Activated B cell treated with CpG ODN at 0.5 μM for 24 hours (primary cell): ENCODE measurements at regions not wholly inside any gene's neighbourhood (a gene's known extent, or its start where the extent isn't known, plus 50 kb on each side); places are given as distances from the start of the nearest gene placed in this dataset.

ENCODE experiments used
- ATAC-seq: fragments of 200-7000 bp; cut with Tn5 transposase; one replicate; pipeline ENCODE4 v1.10.0; 2021; ENCODE audit warnings: low read depth, mild to moderate bottlenecking, moderate library complexity
- CTCF ChIA-PET: fragments of 350-600 bp; sonication (Branson Sonifier 250); formaldehyde crosslinking; loops from one replicate; lab custom pipeline; 2021; ENCODE audit warnings: antibody characterized with exemption; lab: Charles Lee
- POLR2A ChIA-PET: fragments of 350-600 bp; sonication (Branson Sonifier 250); formaldehyde crosslinking; loops from one replicate; lab custom pipeline; 2021; ENCODE audit warnings: antibody characterized with exemption; lab: Charles Lee
- DNase-seq: peaks from one replicate; pipeline ENCODE4 v3.0.0; 2022
- H3K27ac Mint-ChIP-seq: one replicate; pipeline ENCODE4 v1.8.0; 2020; ENCODE audit warnings: mixed read lengths
- H3K27me3 Mint-ChIP-seq: one replicate; pipeline ENCODE4 v1.8.0; 2021; ENCODE audit warnings: mixed read lengths
- H3K36me3 Mint-ChIP-seq: one replicate; pipeline ENCODE4 v1.8.0; 2021; ENCODE audit warnings: low read depth, mixed read lengths
- H3K4me1 Mint-ChIP-seq: one replicate; pipeline ENCODE4 v1.8.0; 2021; ENCODE audit warnings: mixed read lengths
- H3K4me3 Mint-ChIP-seq: one replicate; pipeline ENCODE4 v1.8.0; 2020; ENCODE audit warnings: mild to moderate bottlenecking, mixed read lengths
- H3K9me3 Mint-ChIP-seq: one replicate; pipeline ENCODE4 v1.8.0; 2020; ENCODE audit warnings: mixed read lengths
- intact Hi-C: fragments of 100-400 bp; cut with micrococcal nuclease; formaldehyde crosslinking; loops from one replicate; pipeline ENCODE4 v1.15.1; 2024
- TF ChIP-seq, protein P1 (sequence below): fragments of 200-600 bp; IDR thresholded peaks from one replicate; pipeline ENCODE4 v1.8.0; 2022; ENCODE audit warnings: antibody characterized with exemption, mild to moderate bottlenecking

DNA sequence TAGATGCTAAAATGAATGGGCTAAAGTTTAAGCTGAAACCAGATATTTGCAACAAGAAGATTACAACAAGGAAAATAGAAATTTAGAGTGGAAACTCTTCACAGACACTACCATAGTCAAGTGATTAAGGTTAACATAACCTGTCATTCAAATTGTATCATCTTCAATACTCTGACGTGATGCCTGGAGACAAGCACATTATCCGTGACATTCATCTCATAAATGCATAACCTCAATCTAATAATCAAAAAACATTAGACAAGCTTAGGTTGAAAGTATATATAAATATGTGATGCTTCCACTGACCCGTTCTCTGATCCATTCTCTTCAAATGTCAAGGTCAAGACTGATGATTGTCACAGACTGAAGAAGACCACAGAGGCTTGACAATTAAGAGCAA lies 263.8 kb upstream of the MEOX2 start:
- no peaks in the 10 kb centered on the region for H3K36me3 Mint-ChIP-seq
- peaks cover 4% of the 10 kb centered on the region for H3K9me3 Mint-ChIP-seq
- POLR2A ChIA-PET: no interaction called here
- TF ChIP-seq, protein P1, sequence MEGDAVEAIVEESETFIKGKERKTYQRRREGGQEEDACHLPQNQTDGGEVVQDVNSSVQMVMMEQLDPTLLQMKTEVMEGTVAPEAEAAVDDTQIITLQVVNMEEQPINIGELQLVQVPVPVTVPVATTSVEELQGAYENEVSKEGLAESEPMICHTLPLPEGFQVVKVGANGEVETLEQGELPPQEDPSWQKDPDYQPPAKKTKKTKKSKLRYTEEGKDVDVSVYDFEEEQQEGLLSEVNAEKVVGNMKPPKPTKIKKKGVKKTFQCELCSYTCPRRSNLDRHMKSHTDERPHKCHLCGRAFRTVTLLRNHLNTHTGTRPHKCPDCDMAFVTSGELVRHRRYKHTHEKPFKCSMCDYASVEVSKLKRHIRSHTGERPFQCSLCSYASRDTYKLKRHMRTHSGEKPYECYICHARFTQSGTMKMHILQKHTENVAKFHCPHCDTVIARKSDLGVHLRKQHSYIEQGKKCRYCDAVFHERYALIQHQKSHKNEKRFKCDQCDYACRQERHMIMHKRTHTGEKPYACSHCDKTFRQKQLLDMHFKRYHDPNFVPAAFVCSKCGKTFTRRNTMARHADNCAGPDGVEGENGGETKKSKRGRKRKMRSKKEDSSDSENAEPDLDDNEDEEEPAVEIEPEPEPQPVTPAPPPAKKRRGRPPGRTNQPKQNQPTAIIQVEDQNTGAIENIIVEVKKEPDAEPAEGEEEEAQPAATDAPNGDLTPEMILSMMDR: no peak
- ATAC-seq (no peak), DNase-seq (no peak)
- no peaks in the 10 kb centered on the region for H3K4me1 Mint-ChIP-seq
- no peak overlapping the region for H3K27ac Mint-ChIP-seq
- intact Hi-C loops: no loop called here
- CTCF ChIA-PET: no interaction called here
- no peak overlapping the region for H3K4me3 Mint-ChIP-seq
- H3K27me3 Mint-ChIP-seq: no peaks in the 10 kb centered on the region

DNA sequence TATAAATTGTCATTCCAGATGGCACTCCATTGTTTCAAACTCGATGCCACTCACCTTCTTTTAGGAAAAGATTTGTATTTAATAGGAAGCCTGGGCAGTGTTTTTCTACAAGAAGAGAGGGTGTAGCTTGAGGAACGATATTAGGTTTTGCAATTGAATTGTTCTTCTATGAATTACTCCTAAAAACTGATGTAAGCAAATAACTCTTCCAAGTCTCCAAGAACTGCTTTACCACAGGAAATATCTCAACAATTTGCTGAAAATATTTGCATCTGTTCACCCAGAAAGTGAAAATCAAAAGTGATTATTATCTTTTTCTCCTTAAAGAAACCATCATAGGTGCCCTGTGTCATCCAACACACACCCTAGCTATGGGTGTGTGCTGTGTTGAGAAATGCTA lies 261.3 kb upstream of the MEOX2 start:
- TF ChIP-seq, protein P1: no peak
- CTCF ChIA-PET: no interaction called here

DNA sequence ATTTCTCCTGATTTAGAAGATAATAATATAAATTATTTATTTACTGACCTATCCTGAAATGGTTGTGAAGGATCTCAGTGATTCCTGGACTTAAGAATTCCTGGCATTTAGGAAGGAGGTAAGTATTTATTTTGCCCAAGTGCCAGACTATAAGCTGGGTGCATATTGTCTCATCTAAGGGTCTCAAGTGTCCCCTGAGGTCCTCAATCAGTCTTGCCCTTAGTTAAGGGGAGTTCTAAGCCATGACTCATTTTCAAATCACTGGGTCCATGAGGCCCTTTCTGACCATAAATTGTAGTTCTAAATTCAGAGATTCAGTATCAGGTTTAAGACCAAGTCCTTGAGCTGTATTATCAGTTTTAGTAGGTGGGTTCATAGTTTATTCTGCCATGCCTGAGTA lies 251.6 kb upstream of the MEOX2 start:
- no peak for DNase-seq
- intact Hi-C loops: no loop called here
- Mint-ChIP-seq H3K4me3 (no peak overlapping the region), H3K27me3 (no peaks in the 10 kb centered on the region), H3K9me3 (no peaks in the 10 kb centered on the region), H3K36me3 (no peaks in the 10 kb centered on the region), H3K27ac (no peak overlapping the region), H3K4me1 (no peaks in the 10 kb centered on the region)
- ATAC-seq: no peak
- TF ChIP-seq, protein P1: no peak
- CTCF ChIA-PET: no interaction called here
- POLR2A ChIA-PET: no interaction called here

More for the DNA sequence above, 261.3 kb upstream of the MEOX2 start:
- Mint-ChIP-seq H3K36me3 (no peaks in the 10 kb centered on the region), H3K9me3 (no peaks in the 10 kb centered on the region), H3K27ac (no peak overlapping the region), H3K27me3 (no peaks in the 10 kb centered on the region), H3K4me1 (no peaks in the 10 kb centered on the region), H3K4me3 (no peak overlapping the region)
- intact Hi-C loops: no loop called here
- ATAC-seq (no peak), DNase-seq (no peak)
- POLR2A ChIA-PET: no interaction called here

DNA sequence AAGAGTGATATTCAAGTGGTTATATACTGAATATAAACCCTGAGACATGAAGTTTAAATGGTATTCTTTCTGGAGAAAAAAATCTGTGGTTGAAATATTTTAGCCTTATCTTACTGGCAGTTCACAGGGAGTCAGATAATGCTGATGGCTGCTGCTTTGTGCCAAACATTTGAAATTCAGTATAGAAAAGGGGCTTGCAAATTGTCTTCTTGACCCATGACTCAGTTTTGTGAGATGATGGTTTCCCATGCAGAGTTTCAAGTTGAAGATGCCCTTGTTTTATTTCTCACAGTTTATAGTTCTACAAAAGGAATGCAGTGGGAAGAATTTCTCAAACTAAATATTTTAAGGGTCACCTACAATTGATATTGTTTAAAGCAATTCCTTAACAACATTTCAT lies 251.1 kb upstream of the MEOX2 start:
- Mint-ChIP-seq H3K27me3 (no peaks in the 10 kb centered on the region), H3K4me1 (no peaks in the 10 kb centered on the region), H3K27ac (no peak overlapping the region), H3K4me3 (no peak overlapping the region), H3K9me3 (no peaks in the 10 kb centered on the region), H3K36me3 (no peaks in the 10 kb centered on the region)
- TF ChIP-seq, protein P1: no peak
- ChIA-PET CTCF (no interaction called here), POLR2A (no interaction called here)
- ATAC-seq (no peak), DNase-seq (no peak)
- intact Hi-C loops: no loop called here

DNA sequence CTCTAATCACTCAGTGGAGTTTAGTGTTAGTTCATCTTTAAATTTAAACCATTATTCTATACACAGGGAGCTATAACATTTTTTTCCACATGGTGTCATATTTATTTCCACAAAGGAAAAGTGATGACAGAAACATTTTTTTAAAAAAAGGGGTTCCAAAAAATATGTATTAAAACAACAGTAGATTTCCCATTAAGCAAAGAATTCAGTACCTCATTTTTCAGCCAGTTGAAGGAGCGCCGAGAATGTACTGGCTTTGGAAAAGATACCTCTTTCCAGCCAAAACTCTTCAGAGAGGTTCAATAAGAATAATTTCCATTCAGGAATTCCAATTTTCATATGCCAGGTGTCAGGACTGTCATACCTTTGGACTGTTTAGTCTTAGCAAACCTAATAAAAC lies 250.5 kb upstream of the MEOX2 start:
- Mint-ChIP-seq H3K4me1 (no peaks in the 10 kb centered on the region), H3K9me3 (no peaks in the 10 kb centered on the region), H3K27ac (no peak overlapping the region), H3K4me3 (no peak overlapping the region), H3K36me3 (no peaks in the 10 kb centered on the region), H3K27me3 (no peaks in the 10 kb centered on the region)
- DNase-seq: no peak
- ChIA-PET POLR2A (no interaction called here), CTCF (no interaction called here)
- TF ChIP-seq, protein P1: no peak
- intact Hi-C loops: no loop called here
- ATAC-seq: no peak
